ENCODE measurements at regions not wholly inside any gene's neighbourhood (a gene's known extent, or its start where the extent isn't known, plus 50 kb on each side); places are given as distances from the start of the nearest gene placed in this dataset.

DNA sequence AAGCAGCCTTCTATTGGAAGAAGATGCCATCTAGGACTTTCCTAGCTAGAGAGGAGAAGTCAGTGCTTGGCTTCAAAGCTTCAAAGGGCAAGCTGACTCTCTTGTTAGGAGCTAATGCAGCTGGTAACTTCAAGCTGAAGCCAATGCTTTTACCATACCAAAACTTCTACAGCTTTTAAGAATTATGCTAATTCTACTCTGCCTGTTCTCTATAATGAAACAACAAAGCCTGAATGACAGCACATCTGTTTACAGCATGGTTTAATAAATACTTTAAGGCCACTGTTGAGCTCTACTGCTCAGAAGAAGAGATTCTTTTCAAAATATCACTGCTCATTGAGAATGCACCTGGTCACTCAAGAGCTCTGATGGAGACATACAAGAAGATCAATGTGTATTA lies 951.9 kb upstream of the LRRN3 start:
- no peak for FAIRE-seq
- TF ChIP-seq, protein P1, sequence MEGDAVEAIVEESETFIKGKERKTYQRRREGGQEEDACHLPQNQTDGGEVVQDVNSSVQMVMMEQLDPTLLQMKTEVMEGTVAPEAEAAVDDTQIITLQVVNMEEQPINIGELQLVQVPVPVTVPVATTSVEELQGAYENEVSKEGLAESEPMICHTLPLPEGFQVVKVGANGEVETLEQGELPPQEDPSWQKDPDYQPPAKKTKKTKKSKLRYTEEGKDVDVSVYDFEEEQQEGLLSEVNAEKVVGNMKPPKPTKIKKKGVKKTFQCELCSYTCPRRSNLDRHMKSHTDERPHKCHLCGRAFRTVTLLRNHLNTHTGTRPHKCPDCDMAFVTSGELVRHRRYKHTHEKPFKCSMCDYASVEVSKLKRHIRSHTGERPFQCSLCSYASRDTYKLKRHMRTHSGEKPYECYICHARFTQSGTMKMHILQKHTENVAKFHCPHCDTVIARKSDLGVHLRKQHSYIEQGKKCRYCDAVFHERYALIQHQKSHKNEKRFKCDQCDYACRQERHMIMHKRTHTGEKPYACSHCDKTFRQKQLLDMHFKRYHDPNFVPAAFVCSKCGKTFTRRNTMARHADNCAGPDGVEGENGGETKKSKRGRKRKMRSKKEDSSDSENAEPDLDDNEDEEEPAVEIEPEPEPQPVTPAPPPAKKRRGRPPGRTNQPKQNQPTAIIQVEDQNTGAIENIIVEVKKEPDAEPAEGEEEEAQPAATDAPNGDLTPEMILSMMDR (IDR thresholded peaks at IDR 0.05; ENCODE audit: insufficient read depth, missing control alignments), result no peak
- DNase-seq (ENCODE audit: insufficient read length, low spot score), result no peak

DNA sequence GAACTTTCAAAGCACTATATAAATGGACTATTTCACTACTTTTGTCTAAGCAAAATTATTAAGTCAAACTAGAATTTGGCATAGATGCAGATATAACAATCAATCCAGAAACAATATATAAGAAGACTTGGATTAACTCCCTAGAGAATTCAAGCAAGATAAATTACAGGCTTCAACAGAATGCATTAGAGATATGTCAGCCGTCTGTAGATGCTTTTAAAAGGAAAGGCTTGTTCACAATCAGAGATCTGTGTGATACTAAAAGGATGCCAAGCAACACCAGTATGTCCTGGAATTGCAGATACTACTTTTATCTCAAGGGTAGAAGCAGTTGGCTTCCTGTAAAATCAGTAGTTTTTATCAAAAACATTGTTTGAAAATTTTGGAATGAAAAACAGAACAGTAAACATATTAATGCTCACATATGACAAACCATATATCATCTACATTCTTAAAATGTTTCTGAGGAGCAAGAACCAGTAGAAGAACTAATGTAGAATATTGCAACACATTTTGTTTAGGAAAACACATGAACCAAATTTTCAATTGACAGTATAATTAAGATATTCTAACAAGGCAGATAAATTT lies 947.9 kb upstream of the LRRN3 start:
- no peak for DNase-seq (ENCODE audit: insufficient read length, low spot score)
- FAIRE-seq, result peak; percentile 61
- TF ChIP-seq, protein P1 (IDR thresholded peaks at IDR 0.05; ENCODE audit: insufficient read depth, missing control alignments), result no peak

GRCh38 chr7:110144599-110144998 lies 946.3 kb upstream of the LRRN3 start:
- TF ChIP-seq, protein P1 (IDR thresholded peaks at IDR 0.05; ENCODE audit: insufficient read depth, missing control alignments), result no peak
- FAIRE-seq, result no peak
- DNase-seq (ENCODE audit: insufficient read length, low spot score), result no peak

DNA sequence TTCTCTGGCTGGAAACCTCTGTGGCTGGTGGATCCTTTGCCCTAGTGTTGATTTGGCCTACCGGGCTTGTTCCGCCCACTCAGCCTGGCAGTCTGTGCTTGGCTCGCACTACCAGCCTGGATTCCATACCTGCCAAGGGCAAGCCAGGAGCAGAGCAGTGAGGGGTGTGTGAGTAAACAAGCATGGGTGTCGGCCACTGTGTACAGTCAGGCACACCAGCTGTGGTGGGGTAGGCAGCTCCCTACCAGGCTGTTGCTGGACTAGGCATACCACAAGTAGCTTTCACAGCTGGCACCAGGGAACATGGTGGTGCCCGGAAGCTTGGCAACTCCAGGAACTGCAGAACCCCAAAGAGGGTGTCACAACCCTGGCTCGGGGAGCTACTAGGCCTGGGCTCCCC lies 942.9 kb upstream of the LRRN3 start:
- no peak for DNase-seq (ENCODE audit: insufficient read length, low spot score)
- no peak for FAIRE-seq
- TF ChIP-seq, protein P1 (IDR thresholded peaks at IDR 0.05; ENCODE audit: insufficient read depth, missing control alignments), result no peak

GRCh38 chr7:110153222-110153621 lies 937.7 kb upstream of the LRRN3 start:
- no peak for FAIRE-seq
- TF ChIP-seq, protein P1 (IDR thresholded peaks at IDR 0.05; ENCODE audit: insufficient read depth, missing control alignments), result no peak
- no peak for DNase-seq (ENCODE audit: insufficient read length, low spot score)

DNA sequence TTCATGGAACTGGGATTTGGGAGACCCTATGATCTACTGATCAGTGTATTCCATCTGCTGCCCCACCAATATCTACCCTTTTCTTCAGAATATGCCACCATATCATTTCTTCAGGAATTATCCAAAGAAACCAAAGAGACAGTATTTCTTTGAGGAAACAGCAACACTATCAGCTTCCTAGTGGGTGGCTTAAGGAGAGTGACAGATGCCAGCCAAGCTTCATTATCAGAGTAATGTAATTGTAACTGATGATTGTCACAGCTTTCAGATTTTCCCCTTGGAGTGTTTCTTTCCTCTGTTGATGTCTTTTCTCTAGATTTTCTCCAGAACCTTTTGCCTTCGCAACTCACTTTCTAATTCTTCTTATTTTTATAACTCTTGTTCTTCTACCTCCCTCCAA lies 934.4 kb upstream of the LRRN3 start:
- FAIRE-seq, result no peak
- TF ChIP-seq, protein P1 (IDR thresholded peaks at IDR 0.05; ENCODE audit: insufficient read depth, missing control alignments), result no peak
- no peak for DNase-seq (ENCODE audit: insufficient read length, low spot score)

DNA sequence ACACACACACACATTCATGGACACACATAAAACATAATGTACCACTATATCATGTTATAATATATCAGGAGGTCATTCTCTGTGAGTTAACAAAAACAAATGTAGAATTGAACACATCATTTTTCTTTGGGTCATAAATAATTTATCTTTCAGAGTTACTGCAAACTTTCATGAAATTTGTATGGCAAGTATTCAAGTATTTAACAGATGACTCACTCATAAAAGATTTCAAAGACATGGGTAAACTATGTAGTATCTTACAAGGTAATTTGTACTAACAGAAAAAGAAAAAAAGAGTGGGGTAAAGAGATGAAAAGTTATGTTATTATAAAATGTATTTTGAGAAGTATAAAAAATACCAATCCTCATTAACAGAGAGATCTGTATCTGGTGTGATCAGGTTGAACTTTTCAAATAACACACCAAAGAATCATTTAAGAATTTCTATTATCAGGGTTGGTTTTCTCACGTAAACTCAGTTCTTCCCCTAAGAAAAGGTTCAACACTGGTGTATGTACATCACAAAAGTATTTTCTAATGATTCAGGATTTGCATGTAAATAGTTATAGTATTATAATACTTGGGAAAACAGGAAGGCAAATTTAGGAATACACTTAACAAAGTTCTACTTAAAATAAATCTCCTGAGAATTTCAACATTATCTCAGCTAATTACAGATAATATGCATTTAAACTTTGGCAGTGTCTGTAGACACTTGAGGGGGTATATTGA lies 933.1 kb upstream of the LRRN3 start:
- TF ChIP-seq, protein P1 (IDR thresholded peaks at IDR 0.05; ENCODE audit: insufficient read depth, missing control alignments), result no peak
- FAIRE-seq (no peak), DNase-seq (ENCODE audit: insufficient read length, low spot score) (no peak)
